K562 (cell line): ENCODE measurements at regions not wholly inside any gene's neighbourhood (a gene's known extent, or its start where the extent isn't known, plus 50 kb on each side); places are given as distances from the start of the nearest gene placed in this dataset.
A peak's percentile ranks its signal among the peaks of the same experiment; 100 is the strongest.

Experiments used
- CBX5 ChIP-seq: IDR thresholded peaks from 2 replicates; pipeline ENCODE4 v1.6.1; 2014; ENCODE audit warnings: low read depth, borderline replicate concordance
- CBX8 ChIP-seq: fragments of 200-600 bp; sonication (generic); IDR thresholded peaks from 2 replicates; pipeline ENCODE4 v1.6.1; 2012; ENCODE audit warnings: borderline replicate concordance, mixed run types, low read depth, mild to moderate bottlenecking, moderate library complexity, mixed read lengths, low read length, control low read depth, inconsistent platforms; ENCODE audit not compliant: poor library complexity, severe bottlenecking; ENCODE audit errors: extremely low read depth
- DDX20 ChIP-seq: fragments of 450-650 bp; IDR thresholded peaks from 2 replicates; pipeline ENCODE4 v1.6.1; 2016; ENCODE audit warnings: missing genetic modification characterization, low read depth, mild to moderate bottlenecking, missing compliant biosample characterization, moderate library complexity
- GTF2B ChIP-seq: IDR thresholded peaks from 2 replicates; pipeline ENCODE4 v1.6.1; 2011; ENCODE audit not compliant: insufficient read length; ENCODE audit errors: extremely low read depth
- HIVEP1 ChIP-seq: fragments of 250-450 bp; sonication (Bioruptor Pico); IDR thresholded peaks from 2 replicates; pipeline ENCODE4 v1.4.0; 2020; ENCODE audit warnings: mild to moderate bottlenecking
- KLF16 ChIP-seq: IDR thresholded peaks from 2 replicates; pipeline ENCODE4 v1.6.1; 2016; ENCODE audit warnings: antibody characterized with exemption
- MCM2 ChIP-seq: fragments of 450-650 bp; IDR thresholded peaks from 2 replicates; pipeline ENCODE4 v1.6.1; 2017; ENCODE audit warnings: low read depth, mild to moderate bottlenecking
- MEIS2 ChIP-seq: fragments of 450-650 bp; IDR thresholded peaks from 2 replicates; pipeline ENCODE4 v1.6.1; 2014; ENCODE audit warnings: mild to moderate bottlenecking; ENCODE audit not compliant: partially characterized antibody
- NR0B1 ChIP-seq: fragments of 450-650 bp; IDR thresholded peaks from one replicate; pipeline ENCODE4 v1.6.1; 2018; ENCODE audit warnings: mild to moderate bottlenecking, moderate library complexity; ENCODE audit not compliant: partially characterized antibody
- NR2C1 ChIP-seq, 2 experiments: fragments of 450-650 bp; IDR thresholded peaks; 2 replicates each; pipeline ENCODE4 v1.6.1; 2017; ENCODE audit warnings: mild to moderate bottlenecking in 2 of 2, antibody characterized with exemption in 1 of 2, inconsistent platforms in 1 of 2, missing compliant biosample characterization in 1 of 2, missing genetic modification characterization in 1 of 2
- PHF20 ChIP-seq: fragments of 450-650 bp; IDR thresholded peaks from 2 replicates; pipeline ENCODE4 v1.6.1; 2018; ENCODE audit not compliant: partially characterized antibody
- SIX5 ChIP-seq, 2 experiments: IDR thresholded peaks; 2 replicates each; pipeline ENCODE4 v1.6.1; 2011; ENCODE audit warnings: low read length in 2 of 2, borderline replicate concordance in 1 of 2, low read depth in 1 of 2, mild to moderate bottlenecking in 1 of 2, moderate library complexity in 1 of 2; ENCODE audit not compliant: insufficient read depth in 1 of 2
- SMAD2 ChIP-seq: fragments of 150-350 bp; IDR thresholded peaks from 2 replicates; pipeline ENCODE4 v1.6.1; 2014; ENCODE audit warnings: low read depth, mild to moderate bottlenecking, low read length
- TRIM24 ChIP-seq, 2 experiments: fragments of 450-650 bp; IDR thresholded peaks; 2 replicates each; pipeline ENCODE4 v1.6.1; 2016
- ZNF253 ChIP-seq: fragments of 250-450 bp; sonication (Bioruptor Pico); conservative IDR thresholded peaks from 2 replicates; pipeline ENCODE4 v1.6.1; 2021; ENCODE audit warnings: mild to moderate bottlenecking
- ZNF3 ChIP-seq: fragments of 250-450 bp; sonication (Bioruptor Pico); IDR thresholded peaks from 2 replicates; pipeline ENCODE4 v1.5.0; 2021; ENCODE audit warnings: mild to moderate bottlenecking, moderate library complexity
- ZNF57 ChIP-seq: fragments of 450-650 bp; formaldehyde crosslinking; IDR thresholded peaks from 2 replicates; pipeline ENCODE4 v1.4.0; 2020; ENCODE audit warnings: mild to moderate bottlenecking, moderate library complexity
- TF ChIP-seq, protein P1 (sequence below): sonication (generic); formaldehyde crosslinking; IDR thresholded peaks from 2 replicates; pipeline ENCODE4 v1.9.0; 2022; ENCODE audit warnings: mild to moderate bottlenecking, missing genetic modification reagents
- TF ChIP-seq, protein P2 (sequence below): sonication (generic); formaldehyde crosslinking; IDR thresholded peaks from 2 replicates; pipeline ENCODE4 v1.8.1; 2023; ENCODE audit warnings: mild to moderate bottlenecking, missing genetic modification reagents
- TF ChIP-seq, protein P3 (sequence below): sonication (generic); formaldehyde crosslinking; IDR thresholded peaks from 2 replicates; pipeline ENCODE4 v1.8.1; 2023; ENCODE audit warnings: mild to moderate bottlenecking, missing genetic modification reagents, moderate library complexity

- TF ChIP-seq CBX8, result no peak
- no peak for TF ChIP-seq SIX5 (IDR thresholded peaks at IDR 0.05; ENCODE audit: borderline replicate concordance in 1 of 2, insufficient read depth in 1 of 2, low read depth in 1 of 2, low read length in 2 of 2)
- no peak for TF ChIP-seq MCM2
- peak in 1 of 2 experiments; percentile 65; a peak in 1 of 4 replicates for TF ChIP-seq TRIM24 (IDR thresholded peaks at IDR 0.05)
- no peak for TF ChIP-seq SMAD2
- TF ChIP-seq HIVEP1, result no peak
- TF ChIP-seq, protein P1, sequence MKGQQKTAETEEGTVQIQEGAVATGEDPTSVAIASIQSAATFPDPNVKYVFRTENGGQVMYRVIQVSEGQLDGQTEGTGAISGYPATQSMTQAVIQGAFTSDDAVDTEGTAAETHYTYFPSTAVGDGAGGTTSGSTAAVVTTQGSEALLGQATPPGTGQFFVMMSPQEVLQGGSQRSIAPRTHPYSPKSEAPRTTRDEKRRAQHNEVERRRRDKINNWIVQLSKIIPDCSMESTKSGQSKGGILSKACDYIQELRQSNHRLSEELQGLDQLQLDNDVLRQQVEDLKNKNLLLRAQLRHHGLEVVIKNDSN (CRISPR knock-in tag), result no peak
- TF ChIP-seq ZNF253 (CRISPR knock-in tag), result no peak
- TF ChIP-seq NR0B1, result no peak
- no peak for TF ChIP-seq CBX5
- TF ChIP-seq NR2C1 (IDR thresholded peaks at IDR 0.05), result no peak
- no peak for TF ChIP-seq NR2C1 (tag; IDR thresholded peaks at IDR 0.05)
- TF ChIP-seq ZNF3 (CRISPR knock-in tag), result no peak
- peak; percentile 57 for TF ChIP-seq KLF16
- TF ChIP-seq, protein P2, sequence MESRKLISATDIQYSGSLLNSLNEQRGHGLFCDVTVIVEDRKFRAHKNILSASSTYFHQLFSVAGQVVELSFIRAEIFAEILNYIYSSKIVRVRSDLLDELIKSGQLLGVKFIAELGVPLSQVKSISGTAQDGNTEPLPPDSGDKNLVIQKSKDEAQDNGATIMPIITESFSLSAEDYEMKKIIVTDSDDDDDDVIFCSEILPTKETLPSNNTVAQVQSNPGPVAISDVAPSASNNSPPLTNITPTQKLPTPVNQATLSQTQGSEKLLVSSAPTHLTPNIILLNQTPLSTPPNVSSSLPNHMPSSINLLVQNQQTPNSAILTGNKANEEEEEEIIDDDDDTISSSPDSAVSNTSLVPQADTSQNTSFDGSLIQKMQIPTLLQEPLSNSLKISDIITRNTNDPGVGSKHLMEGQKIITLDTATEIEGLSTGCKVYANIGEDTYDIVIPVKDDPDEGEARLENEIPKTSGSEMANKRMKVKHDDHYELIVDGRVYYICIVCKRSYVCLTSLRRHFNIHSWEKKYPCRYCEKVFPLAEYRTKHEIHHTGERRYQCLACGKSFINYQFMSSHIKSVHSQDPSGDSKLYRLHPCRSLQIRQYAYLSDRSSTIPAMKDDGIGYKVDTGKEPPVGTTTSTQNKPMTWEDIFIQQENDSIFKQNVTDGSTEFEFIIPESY (CRISPR knock-in tag), result no peak
- no peak for TF ChIP-seq ZNF57 (CRISPR knock-in tag)
- no peak for TF ChIP-seq PHF20
- TF ChIP-seq GTF2B, result no peak
- peak; percentile 42 for TF ChIP-seq MEIS2
- no peak for TF ChIP-seq DDX20 (tag)
- TF ChIP-seq, protein P3, sequence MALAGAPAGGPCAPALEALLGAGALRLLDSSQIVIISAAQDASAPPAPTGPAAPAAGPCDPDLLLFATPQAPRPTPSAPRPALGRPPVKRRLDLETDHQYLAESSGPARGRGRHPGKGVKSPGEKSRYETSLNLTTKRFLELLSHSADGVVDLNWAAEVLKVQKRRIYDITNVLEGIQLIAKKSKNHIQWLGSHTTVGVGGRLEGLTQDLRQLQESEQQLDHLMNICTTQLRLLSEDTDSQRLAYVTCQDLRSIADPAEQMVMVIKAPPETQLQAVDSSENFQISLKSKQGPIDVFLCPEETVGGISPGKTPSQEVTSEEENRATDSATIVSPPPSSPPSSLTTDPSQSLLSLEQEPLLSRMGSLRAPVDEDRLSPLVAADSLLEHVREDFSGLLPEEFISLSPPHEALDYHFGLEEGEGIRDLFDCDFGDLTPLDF (CRISPR knock-in tag), result no peak
Observed at GRCh38 chr17:36728030-36728991, 126.9 kb downstream of the MRM1 start (continued).
